GM21528 (cell line): ENCODE measurements at regions not wholly inside any gene's neighbourhood (a gene's known extent, or its start where the extent isn't known, plus 50 kb on each side); places are given as distances from the start of the nearest gene placed in this dataset.

Experiments used
- ATAC-seq: cut with Tn5 transposase; IDR thresholded peaks from one replicate; pipeline ENCODE4 v1.9.1; 2021; ENCODE audit warnings: mild to moderate bottlenecking, moderate library complexity; ENCODE audit not compliant: unreplicated experiment, low FRiP score

GRCh38 chr6:23910420-23910819, 215.6 kb upstream of the NRSN1 start:
- ATAC-seq: no peak

DNA sequence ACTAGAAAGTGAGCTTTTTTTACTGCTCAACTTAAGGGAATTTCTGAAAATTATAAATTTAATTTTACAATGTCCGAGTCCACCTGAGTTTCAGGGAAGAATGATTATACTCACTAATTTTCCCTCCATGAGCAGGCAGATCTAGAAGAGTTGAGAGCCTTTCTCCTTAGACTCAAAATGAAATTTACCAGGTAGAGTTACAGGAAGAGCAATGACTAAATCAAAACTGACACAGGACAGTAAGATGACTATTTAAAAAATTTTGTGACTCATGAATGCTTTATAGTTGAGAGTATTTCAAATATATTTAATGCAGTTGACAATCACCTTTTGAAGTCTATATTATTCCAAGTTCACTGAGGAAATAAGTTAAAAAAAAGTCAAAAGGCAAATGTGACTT, 198.1 kb upstream of the NRSN1 start:
- no peak for ATAC-seq

DNA sequence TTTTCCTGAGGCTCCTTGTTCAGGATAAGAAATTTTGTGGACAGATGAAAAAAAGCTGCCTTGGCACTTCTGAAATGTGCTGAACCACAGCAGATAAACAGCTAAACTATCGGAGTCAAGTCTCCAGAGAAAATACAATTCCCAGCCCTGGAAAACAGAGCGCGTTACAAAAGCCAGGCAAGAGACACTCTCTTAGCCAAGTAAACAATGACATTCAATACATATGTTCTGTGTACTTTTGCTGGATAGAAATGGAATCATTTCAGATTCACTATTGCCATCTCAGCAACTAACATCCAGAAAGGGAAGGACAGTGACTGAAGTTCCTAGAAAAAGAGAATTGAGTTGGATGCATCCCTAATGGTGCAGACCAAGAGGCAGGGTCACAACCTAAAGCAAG, 196.8 kb upstream of the NRSN1 start:
- no peak for ATAC-seq

GRCh38 chr6:23940466-23940865, 185.5 kb upstream of the NRSN1 start:
- no peak for ATAC-seq

DNA sequence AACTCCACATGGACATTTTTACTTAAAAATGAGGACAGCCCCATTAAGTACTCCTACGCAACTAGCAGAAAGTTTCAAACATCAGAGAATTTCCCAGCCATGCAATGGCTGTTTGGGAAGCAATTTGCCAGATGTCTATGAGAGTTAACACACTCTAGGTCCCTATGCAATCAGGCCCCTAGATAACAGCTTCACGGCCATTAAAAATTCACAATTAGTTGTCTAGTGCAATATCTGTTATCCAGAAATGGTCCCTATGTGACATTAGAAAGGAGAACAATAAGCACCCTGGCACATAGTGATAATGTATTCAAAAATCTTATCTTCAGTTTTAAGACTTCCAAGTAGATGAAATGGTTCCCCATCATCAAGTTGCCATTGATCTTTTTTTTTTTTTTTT, 174.3 kb upstream of the NRSN1 start:
- no peak for ATAC-seq

DNA sequence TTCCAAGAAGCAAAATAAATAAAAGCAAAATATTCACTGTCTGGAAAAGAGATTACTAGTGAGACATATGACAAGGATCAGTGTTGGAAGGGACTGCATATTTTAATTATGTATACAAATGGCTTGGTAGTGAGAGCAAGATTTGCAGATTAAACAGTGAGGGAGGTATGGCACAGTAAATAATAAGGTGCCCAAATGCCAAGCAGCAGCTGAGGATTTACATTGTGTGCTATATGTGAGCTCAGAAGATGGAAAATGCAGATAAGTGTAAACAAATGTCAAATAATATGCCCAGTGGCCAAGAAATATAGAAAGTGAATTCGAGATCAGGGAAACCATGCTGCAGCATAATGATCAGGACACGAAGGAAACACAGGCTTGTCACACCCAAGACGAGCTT, 173.8 kb upstream of the NRSN1 start:
- ATAC-seq: no peak

GRCh38 chr6:23953976-23954375, 172.0 kb upstream of the NRSN1 start:
- no peak for ATAC-seq

- ATAC-seq: no peak
Measured at GRCh38 chr6:23957017-23957416, 169.0 kb upstream of the NRSN1 start.

DNA sequence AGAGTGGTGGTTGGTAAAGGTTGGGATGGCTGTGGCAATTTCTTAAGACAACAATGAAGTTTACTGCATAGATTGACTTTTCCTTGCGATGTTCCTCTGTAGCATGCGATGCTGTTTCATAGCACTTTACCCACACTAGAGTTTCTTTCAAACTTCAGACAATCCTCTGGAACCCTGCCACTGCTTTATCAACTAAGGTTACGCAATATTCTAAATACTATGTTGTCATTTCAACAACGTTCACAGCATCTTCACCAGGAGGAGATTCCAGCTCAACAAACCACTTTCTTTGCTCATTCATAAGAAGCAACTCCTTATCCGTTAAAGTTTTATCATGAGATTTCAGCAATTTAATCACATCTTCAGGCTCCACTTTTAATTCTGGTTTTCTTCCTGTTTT, 161.2 kb upstream of the NRSN1 start:
- ATAC-seq: no peak

DNA sequence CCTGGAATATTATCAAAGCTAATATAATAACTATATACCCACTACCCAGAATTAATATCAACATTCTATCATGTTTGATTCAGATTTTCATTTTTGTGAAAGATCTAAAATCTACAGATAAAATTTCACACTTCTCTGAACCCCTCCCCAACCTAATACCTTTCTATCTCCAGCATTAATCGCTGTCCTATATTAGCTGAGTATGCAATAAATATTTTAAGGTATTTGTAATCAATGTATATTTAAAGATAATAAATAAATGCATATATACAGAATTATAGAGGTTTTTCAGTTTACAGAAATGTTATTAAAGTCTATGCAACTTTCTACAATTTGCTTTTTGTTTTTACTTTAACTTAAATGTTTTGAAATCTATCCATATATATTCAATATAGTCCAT, 156.7 kb upstream of the NRSN1 start:
- no peak for ATAC-seq

GRCh38 chr6:23977706-23978105, 148.3 kb upstream of the NRSN1 start:
- no peak for ATAC-seq

GRCh38 chr6:23980965-23981364, 145.1 kb upstream of the NRSN1 start:
- no peak for ATAC-seq

- ATAC-seq: no peak
Measured at GRCh38 chr6:23981923-23982322, 144.1 kb upstream of the NRSN1 start.

DNA sequence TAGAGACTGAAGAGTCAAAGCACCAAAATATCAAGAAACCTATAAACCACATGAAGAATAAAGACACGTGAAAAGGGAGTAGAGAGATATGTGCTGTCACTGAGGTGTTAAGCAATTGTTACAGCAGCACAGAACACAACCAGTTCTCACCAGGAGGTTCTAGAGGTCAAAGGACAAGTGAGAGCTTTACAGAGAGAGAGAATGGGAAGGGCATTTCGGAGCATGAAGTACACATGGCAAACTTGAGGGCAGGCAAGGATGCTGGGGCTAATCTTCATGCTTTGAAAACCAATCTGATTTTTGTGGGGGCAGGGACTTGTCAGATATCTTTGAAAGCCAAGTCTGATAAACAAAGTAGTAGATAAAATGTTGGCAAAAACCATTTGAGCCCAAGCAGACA, 142.3 kb upstream of the NRSN1 start:
- ATAC-seq: no peak

DNA sequence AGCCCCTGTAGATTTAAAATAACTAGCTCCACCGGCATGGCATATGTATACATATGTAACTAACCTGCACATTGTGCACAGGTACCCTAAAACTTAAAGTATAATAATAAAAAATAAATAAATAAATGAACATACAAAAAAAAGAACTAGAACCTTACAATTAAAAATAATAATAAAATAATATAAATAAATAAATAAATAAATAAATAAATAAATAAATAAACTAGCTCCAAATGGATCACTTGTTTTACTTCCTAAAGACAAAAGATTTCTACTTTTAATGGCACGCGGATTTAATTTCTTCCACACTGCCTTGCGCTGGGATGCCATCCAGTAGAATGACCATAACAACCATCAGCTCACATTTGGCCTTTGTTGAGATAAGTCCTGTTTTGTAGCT, 141.0 kb upstream of the NRSN1 start:
- ATAC-seq: no peak

GRCh38 chr6:23989885-23990533, 136.0 kb upstream of the NRSN1 start:
- no peak for ATAC-seq

DNA sequence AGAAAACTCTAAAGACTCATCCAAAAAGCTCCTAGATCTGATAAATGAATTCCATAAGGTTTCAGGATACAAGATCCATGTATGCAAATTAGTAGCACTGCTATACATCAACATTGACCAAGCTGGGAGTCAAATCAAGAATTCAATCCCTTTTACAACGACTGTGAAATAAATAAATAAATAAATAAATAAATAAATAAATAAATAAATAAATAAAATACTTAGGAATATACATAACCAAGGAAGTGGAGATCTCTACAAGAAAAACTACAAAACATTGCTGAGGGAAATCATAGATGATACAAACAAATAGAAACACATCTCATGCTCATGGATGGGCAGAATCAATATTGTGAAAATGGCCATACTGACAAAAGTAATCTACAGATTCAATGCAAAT, 132.0 kb upstream of the NRSN1 start:
- ATAC-seq: no peak

DNA sequence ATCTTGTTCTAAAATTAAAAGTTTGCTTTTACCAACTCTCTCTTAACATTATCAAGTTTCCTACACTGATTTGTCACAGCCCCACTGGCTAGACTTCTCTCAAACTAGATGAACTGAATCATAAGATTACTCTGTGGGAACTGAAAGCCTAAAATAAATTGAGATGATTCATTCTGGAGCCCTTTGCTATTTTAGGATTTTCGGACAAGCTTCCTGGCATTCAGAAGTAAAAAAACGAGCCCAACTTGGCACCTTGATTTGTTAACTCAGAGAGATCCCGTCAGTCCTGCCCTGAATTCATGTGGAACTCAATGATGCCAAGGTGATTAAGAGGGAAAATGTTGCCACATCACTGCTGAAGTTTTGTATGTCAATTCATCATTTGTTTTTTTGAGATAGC, 122.0 kb upstream of the NRSN1 start:
- ATAC-seq: no peak

DNA sequence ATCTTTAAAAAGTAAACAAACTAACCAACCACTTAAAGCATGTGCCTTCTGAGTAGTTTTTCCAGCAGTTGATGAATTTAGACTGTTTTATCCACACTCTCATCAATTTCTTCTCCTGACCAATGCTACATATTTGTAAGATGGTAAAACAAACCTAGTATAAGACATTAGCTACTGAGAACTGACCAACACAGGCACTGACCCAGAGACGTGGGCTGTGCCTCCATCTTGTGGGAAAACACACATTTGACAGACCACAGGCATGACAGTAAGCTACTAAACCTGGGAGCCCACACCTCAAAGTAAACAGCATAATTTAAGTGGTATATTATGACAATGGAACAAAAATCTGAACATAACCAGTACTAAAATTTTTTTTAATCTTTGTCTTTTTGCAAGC, 121.4 kb upstream of the NRSN1 start:
- no peak for ATAC-seq

GRCh38 chr6:24006254-24006653, 119.8 kb upstream of the NRSN1 start:
- ATAC-seq: no peak

- no peak for ATAC-seq
Measured at GRCh38 chr6:24009319-24009718, 116.7 kb upstream of the NRSN1 start.

GRCh38 chr6:24010133-24010532, 115.9 kb upstream of the NRSN1 start:
- ATAC-seq: no peak

GRCh38 chr6:24016286-24016685, 109.7 kb upstream of the NRSN1 start:
- no peak for ATAC-seq
